ENCODE measurements at regions not wholly inside any gene's neighbourhood (a gene's known extent, or its start where the extent isn't known, plus 50 kb on each side); places are given as distances from the start of the nearest gene placed in this dataset.

DNA sequence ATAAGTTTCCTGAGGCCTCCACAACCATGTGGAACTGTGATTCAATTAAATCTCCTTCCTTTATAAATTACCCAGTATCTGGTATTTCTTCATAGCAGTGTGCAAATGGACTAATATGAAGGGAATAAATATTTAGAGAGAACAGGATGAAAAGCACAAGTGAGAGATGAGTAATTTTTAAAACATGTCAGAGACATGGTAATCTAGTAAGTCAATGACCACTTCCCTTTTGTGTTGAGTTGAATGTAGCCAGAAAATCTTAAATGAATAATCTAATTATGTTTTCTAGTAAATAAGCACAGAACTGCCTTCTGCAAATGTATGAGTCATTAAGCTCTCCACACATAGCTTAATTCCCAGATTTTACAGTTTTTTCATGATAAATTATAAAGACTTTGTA, 524.1 kb upstream of the SLITRK5 start:
- TF ChIP-seq FOXM1 (IDR thresholded peaks at IDR 0.05; ENCODE audit: borderline replicate concordance, low read depth) (no peak), ZBTB7A (IDR thresholded peaks at IDR 0.05; ENCODE audit: low read depth) (no peak)

Data from Ishikawa (cell line).